ENCODE measurements at regions not wholly inside any gene's neighbourhood (a gene's known extent, or its start where the extent isn't known, plus 50 kb on each side); places are given as distances from the start of the nearest gene placed in this dataset.

DNA sequence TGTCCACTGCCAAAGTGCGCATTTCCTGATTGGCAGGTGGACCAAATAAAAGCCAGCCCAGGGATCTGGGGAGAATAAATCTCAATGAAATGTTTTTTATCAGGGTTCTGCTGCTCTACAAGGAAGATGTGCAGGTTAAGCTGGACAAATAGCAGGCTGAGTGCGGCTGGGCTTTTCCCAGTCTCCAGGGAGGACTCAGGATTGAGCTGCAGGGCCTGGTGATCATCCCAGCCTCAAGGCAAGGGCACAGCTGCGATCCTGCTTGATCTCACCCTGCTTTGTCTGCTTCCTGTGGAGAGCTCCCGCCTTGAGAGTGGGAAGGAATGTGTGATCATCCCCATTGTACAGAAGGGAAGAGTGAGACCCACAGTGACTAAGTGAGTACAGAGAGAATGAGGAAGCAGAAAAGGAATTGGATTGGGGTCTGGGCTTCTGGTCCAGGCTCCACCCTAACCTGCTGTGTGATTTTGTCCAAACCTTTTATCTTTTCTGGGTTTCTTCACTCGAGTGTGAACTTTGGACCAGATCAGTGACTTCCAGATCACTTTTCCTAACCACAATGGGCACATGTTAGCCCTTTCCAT is 75.3 kb upstream of the CRHR1 start:
- TF ChIP-seq, protein P1, sequence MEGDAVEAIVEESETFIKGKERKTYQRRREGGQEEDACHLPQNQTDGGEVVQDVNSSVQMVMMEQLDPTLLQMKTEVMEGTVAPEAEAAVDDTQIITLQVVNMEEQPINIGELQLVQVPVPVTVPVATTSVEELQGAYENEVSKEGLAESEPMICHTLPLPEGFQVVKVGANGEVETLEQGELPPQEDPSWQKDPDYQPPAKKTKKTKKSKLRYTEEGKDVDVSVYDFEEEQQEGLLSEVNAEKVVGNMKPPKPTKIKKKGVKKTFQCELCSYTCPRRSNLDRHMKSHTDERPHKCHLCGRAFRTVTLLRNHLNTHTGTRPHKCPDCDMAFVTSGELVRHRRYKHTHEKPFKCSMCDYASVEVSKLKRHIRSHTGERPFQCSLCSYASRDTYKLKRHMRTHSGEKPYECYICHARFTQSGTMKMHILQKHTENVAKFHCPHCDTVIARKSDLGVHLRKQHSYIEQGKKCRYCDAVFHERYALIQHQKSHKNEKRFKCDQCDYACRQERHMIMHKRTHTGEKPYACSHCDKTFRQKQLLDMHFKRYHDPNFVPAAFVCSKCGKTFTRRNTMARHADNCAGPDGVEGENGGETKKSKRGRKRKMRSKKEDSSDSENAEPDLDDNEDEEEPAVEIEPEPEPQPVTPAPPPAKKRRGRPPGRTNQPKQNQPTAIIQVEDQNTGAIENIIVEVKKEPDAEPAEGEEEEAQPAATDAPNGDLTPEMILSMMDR (IDR thresholded peaks at IDR 0.05 in 4 of 5, conservative IDR thresholded peaks at IDR 0.05 in 1 of 5), result no peak
- no peak for TF ChIP-seq POLR2A (IDR thresholded peaks at IDR 0.05)
